ENCODE measurements at regions not wholly inside any gene's neighbourhood (a gene's known extent, or its start where the extent isn't known, plus 50 kb on each side); places are given as distances from the start of the nearest gene placed in this dataset.

DNA sequence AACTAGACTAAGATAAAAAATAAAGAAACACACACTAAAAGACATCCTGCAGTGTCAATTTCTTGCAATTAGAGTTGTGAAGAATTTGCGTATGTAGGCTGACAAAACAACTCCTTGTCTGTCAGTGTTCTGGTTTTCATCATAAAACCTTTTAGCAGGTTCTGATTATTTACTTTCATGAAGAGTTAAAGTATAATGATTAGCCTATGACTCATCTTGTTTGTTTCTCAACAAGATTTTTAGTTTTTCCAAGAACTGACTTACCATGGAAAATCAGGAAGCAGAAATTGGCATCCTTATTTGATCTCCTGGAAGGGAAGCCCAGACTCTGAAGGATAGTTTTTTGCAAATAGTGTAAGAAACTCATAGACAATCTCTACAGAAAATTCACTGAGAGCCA lies 848.7 kb upstream of the PCDH9 start:
- intact Hi-C loops (cut with micrococcal nuclease; ENCODE audit: unreplicated experiment) = no loop called here
- ChIA-PET POLR2A (ENCODE audit: low non-redundant PET) (no interaction called here), CTCF (no interaction called here)
- no peak overlapping the region for H3K27ac ChIP-seq (ENCODE audit: low read depth, low read length, poor library complexity, severe bottlenecking)
- H3K27me3 ChIP-seq (replicated peaks; ENCODE audit: insufficient read depth, low read depth, low read length, poor library complexity) = no peaks in the 10 kb centered on the region
- no peaks in the 10 kb centered on the region for H3K9me3 ChIP-seq (ENCODE audit: low read depth, low read length, poor library complexity, severe bottlenecking)
- no peak overlapping the region for H3K4me3 ChIP-seq (ENCODE audit: low read depth, low read length, poor library complexity, severe bottlenecking)
- no TSS peak for BruUV-seq (replicated peaks)
- no peak for DNase-seq (ENCODE audit: low spot score)
- no peaks in the 10 kb centered on the region for H3K4me1 ChIP-seq (ENCODE audit: insufficient read depth, low read length, poor library complexity, severe bottlenecking)
- no peaks in the 10 kb centered on the region for H3K36me3 ChIP-seq (ENCODE audit: insufficient read depth, low read length, poor library complexity, severe bottlenecking)
- TF ChIP-seq, protein P1, sequence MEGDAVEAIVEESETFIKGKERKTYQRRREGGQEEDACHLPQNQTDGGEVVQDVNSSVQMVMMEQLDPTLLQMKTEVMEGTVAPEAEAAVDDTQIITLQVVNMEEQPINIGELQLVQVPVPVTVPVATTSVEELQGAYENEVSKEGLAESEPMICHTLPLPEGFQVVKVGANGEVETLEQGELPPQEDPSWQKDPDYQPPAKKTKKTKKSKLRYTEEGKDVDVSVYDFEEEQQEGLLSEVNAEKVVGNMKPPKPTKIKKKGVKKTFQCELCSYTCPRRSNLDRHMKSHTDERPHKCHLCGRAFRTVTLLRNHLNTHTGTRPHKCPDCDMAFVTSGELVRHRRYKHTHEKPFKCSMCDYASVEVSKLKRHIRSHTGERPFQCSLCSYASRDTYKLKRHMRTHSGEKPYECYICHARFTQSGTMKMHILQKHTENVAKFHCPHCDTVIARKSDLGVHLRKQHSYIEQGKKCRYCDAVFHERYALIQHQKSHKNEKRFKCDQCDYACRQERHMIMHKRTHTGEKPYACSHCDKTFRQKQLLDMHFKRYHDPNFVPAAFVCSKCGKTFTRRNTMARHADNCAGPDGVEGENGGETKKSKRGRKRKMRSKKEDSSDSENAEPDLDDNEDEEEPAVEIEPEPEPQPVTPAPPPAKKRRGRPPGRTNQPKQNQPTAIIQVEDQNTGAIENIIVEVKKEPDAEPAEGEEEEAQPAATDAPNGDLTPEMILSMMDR (conservative IDR thresholded peaks at IDR 0.05; ENCODE audit: low read depth, low read length) = no peak
- no peak for TF ChIP-seq EZH2 (IDR thresholded peaks at IDR 0.05; ENCODE audit: borderline replicate concordance, low read depth, low read length, poor library complexity, severe bottlenecking)

DNA sequence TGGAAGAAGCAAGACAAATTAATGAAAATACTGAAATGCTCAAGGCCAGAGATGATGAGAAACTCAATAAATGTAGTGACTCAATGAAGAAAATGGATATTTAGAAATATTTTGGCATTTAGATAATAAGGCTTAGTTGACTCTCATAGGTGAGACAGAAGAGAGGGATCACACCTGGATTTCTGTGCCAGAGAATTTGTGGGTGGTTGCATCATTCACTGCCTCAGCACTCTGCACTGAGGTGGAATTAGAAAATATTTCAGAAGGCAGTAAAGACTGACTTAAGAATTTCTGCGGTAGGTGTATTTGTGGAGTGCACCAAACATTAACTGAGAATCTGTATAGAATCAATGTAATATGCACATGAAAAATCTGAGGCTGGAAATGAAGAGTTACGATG lies 848.3 kb upstream of the PCDH9 start:
- H3K9me3 ChIP-seq (ENCODE audit: low read depth, low read length, poor library complexity, severe bottlenecking) = no peaks in the 10 kb centered on the region
- POLR2A ChIA-PET (ENCODE audit: low non-redundant PET) = no interaction called here
- no TSS peak for BruUV-seq (replicated peaks)

DNA sequence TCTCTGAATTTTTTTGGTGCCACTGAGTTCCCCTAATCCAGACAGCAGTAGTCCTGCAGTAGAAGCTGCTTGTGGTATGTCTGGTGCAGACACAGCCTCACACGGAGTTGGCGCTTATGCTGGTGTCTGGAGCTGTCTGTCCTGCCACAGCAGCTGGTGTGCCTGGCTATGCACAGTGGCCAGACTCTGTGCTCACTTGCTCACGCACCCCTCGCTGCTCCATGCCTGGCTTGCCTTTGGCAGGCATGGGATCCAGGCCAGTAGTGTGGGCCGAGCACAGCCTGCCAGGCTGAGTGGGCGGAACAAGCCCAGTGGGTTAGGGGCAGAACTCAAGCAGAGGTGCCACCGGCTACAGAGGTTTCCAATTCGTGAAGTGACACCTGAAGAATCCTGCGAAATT lies 845.9 kb upstream of the PCDH9 start:
- Histone ChIP-seq H3K9me3 (ENCODE audit: low read depth, low read length, poor library complexity, severe bottlenecking) (no peaks in the 10 kb centered on the region), H3K36me3 (ENCODE audit: insufficient read depth, low read length, poor library complexity, severe bottlenecking) (no peaks in the 10 kb centered on the region), H3K27me3 (replicated peaks; ENCODE audit: insufficient read depth, low read depth, low read length, poor library complexity) (no peaks in the 10 kb centered on the region), H3K27ac (ENCODE audit: low read depth, low read length, poor library complexity, severe bottlenecking) (no peak overlapping the region), H3K4me3 (ENCODE audit: low read depth, low read length, poor library complexity, severe bottlenecking) (no peak overlapping the region), H3K4me1 (ENCODE audit: insufficient read depth, low read length, poor library complexity, severe bottlenecking) (no peaks in the 10 kb centered on the region)
- intact Hi-C loops (cut with micrococcal nuclease; ENCODE audit: unreplicated experiment) = no loop called here
- ChIA-PET CTCF (no interaction called here), POLR2A (ENCODE audit: low non-redundant PET) (no interaction called here)
- BruUV-seq (replicated peaks) = no TSS peak
- no peak for DNase-seq (ENCODE audit: low spot score)
- TF ChIP-seq, protein P1 (conservative IDR thresholded peaks at IDR 0.05; ENCODE audit: low read depth, low read length) = no peak
- TF ChIP-seq EZH2 (IDR thresholded peaks at IDR 0.05; ENCODE audit: borderline replicate concordance, low read depth, low read length, poor library complexity, severe bottlenecking) = no peak

More for the DNA sequence above, 848.3 kb upstream of the PCDH9 start:
- Histone ChIP-seq H3K4me3 (ENCODE audit: low read depth, low read length, poor library complexity, severe bottlenecking) (no peak overlapping the region), H3K36me3 (ENCODE audit: insufficient read depth, low read length, poor library complexity, severe bottlenecking) (no peaks in the 10 kb centered on the region), H3K27me3 (replicated peaks; ENCODE audit: insufficient read depth, low read depth, low read length, poor library complexity) (no peaks in the 10 kb centered on the region), H3K27ac (ENCODE audit: low read depth, low read length, poor library complexity, severe bottlenecking) (no peak overlapping the region), H3K4me1 (ENCODE audit: insufficient read depth, low read length, poor library complexity, severe bottlenecking) (no peaks in the 10 kb centered on the region)
- CTCF ChIA-PET = no interaction called here
- TF ChIP-seq, protein P1 (conservative IDR thresholded peaks at IDR 0.05; ENCODE audit: low read depth, low read length) = no peak
- no peak for TF ChIP-seq EZH2 (IDR thresholded peaks at IDR 0.05; ENCODE audit: borderline replicate concordance, low read depth, low read length, poor library complexity, severe bottlenecking)
- intact Hi-C loops (cut with micrococcal nuclease; ENCODE audit: unreplicated experiment) = no loop called here
- no peak for DNase-seq (ENCODE audit: low spot score)

Data from A673 (cell line).